ENCODE measurements at regions not wholly inside any gene's neighbourhood (a gene's known extent, or its start where the extent isn't known, plus 50 kb on each side); places are given as distances from the start of the nearest gene placed in this dataset.

DNA sequence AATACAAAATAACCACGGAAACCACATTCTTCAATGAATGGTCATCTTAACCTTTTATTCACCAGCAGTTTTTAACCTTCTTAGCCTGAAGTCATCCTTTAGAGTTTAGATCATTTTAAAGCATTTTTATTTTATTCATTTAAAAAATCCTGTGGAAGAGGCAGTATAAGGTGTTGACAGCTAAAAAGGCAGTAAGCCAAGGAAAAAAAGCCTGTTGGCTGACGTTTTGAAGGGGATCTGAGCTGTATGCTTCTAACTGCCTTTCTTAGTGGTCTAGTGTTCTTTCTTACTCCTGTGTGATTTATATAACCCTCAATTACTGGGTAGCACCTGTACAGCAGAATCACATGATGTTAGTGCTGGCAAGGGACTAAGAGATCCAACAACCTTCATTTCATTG is 438.3 kb upstream of the SEL1L start:
- whole genome bisulfite sequencing, result 39% methylated on average over 2 of the region's 2 CpGs
- Histone ChIP-seq H3K4me3 (no peak overlapping the region), H3K4me1 (no peaks in the 10 kb centered on the region), H3K36me3 (no peaks in the 10 kb centered on the region), H3K9me3 (peaks cover 20% of the 10 kb centered on the region), H3K27ac (no peak overlapping the region), H3K27me3 (no peaks in the 10 kb centered on the region)
- TF ChIP-seq, protein P1, sequence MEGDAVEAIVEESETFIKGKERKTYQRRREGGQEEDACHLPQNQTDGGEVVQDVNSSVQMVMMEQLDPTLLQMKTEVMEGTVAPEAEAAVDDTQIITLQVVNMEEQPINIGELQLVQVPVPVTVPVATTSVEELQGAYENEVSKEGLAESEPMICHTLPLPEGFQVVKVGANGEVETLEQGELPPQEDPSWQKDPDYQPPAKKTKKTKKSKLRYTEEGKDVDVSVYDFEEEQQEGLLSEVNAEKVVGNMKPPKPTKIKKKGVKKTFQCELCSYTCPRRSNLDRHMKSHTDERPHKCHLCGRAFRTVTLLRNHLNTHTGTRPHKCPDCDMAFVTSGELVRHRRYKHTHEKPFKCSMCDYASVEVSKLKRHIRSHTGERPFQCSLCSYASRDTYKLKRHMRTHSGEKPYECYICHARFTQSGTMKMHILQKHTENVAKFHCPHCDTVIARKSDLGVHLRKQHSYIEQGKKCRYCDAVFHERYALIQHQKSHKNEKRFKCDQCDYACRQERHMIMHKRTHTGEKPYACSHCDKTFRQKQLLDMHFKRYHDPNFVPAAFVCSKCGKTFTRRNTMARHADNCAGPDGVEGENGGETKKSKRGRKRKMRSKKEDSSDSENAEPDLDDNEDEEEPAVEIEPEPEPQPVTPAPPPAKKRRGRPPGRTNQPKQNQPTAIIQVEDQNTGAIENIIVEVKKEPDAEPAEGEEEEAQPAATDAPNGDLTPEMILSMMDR (IDR thresholded peaks at IDR 0.05), result no peak
- TF ChIP-seq EP300 (IDR thresholded peaks at IDR 0.05) (no peak), POLR2AphosphoS5 (IDR thresholded peaks at IDR 0.05) (no peak), POLR2A (IDR thresholded peaks at IDR 0.05) (no peak)
- DNase-seq (ENCODE audit: low spot score in 2 of 2), result no peak

DNA sequence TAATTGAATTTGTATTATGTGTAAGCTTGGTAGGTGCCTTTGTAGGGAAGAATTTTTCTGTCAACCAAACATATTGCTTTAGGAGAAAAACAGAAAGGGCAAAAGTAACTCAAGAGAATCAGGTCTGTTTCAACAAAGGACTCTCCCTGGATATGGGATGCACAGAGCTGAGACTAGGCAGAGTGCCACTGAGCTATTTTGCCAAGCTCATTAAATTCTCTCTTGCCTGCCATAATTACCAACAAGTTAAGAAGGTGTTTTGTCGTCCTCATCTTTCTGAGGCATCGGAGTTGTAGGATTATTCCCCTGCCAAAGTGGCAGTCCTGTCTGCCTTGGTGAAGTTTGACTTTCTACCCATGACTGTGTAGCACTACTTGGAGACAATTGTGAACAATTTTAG is 438.9 kb upstream of the SEL1L start:
- H3K36me3 ChIP-seq, result no peaks in the 10 kb centered on the region
- TF ChIP-seq POLR2A (IDR thresholded peaks at IDR 0.05), result no peak
- TF ChIP-seq EP300 (IDR thresholded peaks at IDR 0.05), result no peak
- TF ChIP-seq, protein P1 (IDR thresholded peaks at IDR 0.05), result no peak
- TF ChIP-seq POLR2AphosphoS5 (IDR thresholded peaks at IDR 0.05), result no peak
- no peak for DNase-seq (ENCODE audit: low spot score in 2 of 2)
- no peak overlapping the region for H3K27ac ChIP-seq
- 65% methylated on average over 2 of the region's 2 CpGs for WGBS
- no peaks in the 10 kb centered on the region for H3K4me1 ChIP-seq
- peaks cover 20% of the 10 kb centered on the region for H3K9me3 ChIP-seq
- no peak overlapping the region for H3K4me3 ChIP-seq
- H3K27me3 ChIP-seq, result no peaks in the 10 kb centered on the region

DNA sequence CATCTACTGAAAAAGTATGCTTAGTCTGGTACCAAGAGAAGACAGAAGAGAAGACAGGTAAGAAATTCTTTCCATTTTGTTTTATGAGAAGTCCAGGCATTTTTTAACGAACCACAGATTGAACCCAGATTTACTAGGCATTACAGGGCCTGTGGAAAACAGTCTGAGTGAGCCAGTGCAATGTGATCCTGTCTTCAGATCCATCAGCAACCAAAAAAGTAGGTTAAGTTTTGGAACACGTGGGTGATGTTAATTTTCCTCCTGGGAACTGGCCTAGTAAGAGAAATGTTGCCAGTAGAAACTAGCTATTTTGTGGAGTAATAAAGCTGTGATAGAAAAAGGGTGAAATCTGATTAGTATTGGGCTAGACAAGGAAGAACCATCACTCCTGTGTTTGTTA is 440.9 kb upstream of the SEL1L start:
- 61% methylated on average over 2 of the region's 2 CpGs for WGBS
- Histone ChIP-seq H3K4me3 (no peak overlapping the region), H3K4me1 (no peaks in the 10 kb centered on the region), H3K9me3 (peaks cover 7% of the 10 kb centered on the region), H3K27ac (no peak overlapping the region), H3K36me3 (no peaks in the 10 kb centered on the region), H3K27me3 (no peaks in the 10 kb centered on the region)
- no peak for TF ChIP-seq POLR2AphosphoS5 (IDR thresholded peaks at IDR 0.05)
- TF ChIP-seq POLR2A (IDR thresholded peaks at IDR 0.05), result no peak
- TF ChIP-seq EP300 (IDR thresholded peaks at IDR 0.05), result no peak
- TF ChIP-seq, protein P1 (IDR thresholded peaks at IDR 0.05), result no peak
- no peak for DNase-seq (ENCODE audit: low spot score in 2 of 2)

DNA sequence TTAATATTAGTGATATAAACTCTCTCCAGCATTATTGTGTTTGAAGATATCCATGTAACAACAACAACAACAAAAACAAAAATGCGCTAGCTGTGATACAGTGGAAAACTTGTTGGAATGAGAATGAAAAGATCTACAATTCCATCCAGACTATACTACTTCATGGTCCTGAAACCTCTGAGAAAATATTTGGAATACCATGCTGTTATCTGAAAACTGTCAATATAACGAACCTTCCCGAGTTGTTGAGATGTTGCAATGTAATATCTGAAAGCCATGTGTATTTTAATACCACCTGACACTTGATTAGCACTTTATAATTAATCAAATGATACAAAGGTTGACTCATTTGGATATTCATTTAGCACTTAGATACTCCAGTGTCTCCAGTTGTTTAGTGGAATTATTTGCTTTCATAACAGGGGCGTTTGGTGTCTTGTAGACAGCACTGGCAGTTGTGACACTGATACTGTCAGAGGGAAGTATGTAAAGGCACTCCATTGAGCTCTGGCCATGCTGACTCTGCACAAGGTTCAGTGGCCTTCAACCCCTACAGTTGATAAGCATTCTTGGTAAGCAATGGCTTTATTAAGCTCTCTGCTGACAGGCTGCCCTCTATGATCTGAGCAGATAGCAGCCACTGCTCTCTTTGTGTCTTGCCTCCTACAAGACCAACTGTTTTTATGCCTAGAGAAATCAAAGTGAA is 447.1 kb upstream of the SEL1L start:
- H3K27ac ChIP-seq, result no peak overlapping the region
- H3K27me3 ChIP-seq, result no peaks in the 10 kb centered on the region
- H3K4me3 ChIP-seq, result no peak overlapping the region
- DNase-seq (ENCODE audit: low spot score in 2 of 2), result no peak
- no peak for TF ChIP-seq POLR2A (IDR thresholded peaks at IDR 0.05)
- TF ChIP-seq, protein P1 (IDR thresholded peaks at IDR 0.05), result no peak
- no peak for TF ChIP-seq EP300 (IDR thresholded peaks at IDR 0.05)
- no peak for TF ChIP-seq POLR2AphosphoS5 (IDR thresholded peaks at IDR 0.05)
- H3K4me1 ChIP-seq, result no peaks in the 10 kb centered on the region
- no peaks in the 10 kb centered on the region for H3K9me3 ChIP-seq
- H3K36me3 ChIP-seq, result no peaks in the 10 kb centered on the region
- 86% methylated on average over 4 of the region's 4 CpGs for WGBS

DNA sequence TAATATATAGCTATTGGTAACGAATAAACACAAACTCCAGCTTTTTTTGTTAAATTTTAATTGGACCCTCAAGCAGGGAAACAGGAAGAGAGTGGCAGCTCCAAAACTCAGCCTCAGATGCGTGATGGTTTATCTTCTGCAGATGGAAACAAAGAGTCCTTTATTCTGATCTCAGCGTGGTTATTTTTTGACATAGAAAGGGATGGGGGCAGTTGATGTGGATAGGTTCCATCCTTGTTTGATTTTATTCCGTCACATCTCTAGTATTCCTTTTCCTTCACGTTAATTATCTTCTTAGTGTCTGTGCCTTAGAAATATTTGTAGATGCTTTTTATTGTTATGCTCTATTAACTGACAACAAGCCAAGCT is 447.6 kb upstream of the SEL1L start:
- TF ChIP-seq POLR2A (IDR thresholded peaks at IDR 0.05) (no peak), EP300 (IDR thresholded peaks at IDR 0.05) (no peak), POLR2AphosphoS5 (IDR thresholded peaks at IDR 0.05) (no peak)
- TF ChIP-seq, protein P1 (IDR thresholded peaks at IDR 0.05), result no peak

More for the DNA sequence above, 447.6 kb upstream of the SEL1L start:
- Histone ChIP-seq H3K9me3 (no peaks in the 10 kb centered on the region), H3K4me3 (no peak overlapping the region), H3K4me1 (no peaks in the 10 kb centered on the region), H3K27ac (no peak overlapping the region), H3K36me3 (no peaks in the 10 kb centered on the region), H3K27me3 (no peaks in the 10 kb centered on the region)
- WGBS, result 71% methylated on average over 5 of the region's 5 CpGs
- no peak for DNase-seq (ENCODE audit: low spot score in 2 of 2)
